PC-3 (cell line): ENCODE measurements at regions not wholly inside any gene's neighbourhood (a gene's known extent, or its start where the extent isn't known, plus 50 kb on each side); places are given as distances from the start of the nearest gene placed in this dataset.

Experiments used
- ATAC-seq: fragments of 200-7000 bp; cut with Tn5 transposase; 2 replicates; pipeline ENCODE4 v1.9.1; 2020; ENCODE audit warnings: mild to moderate bottlenecking, moderate library complexity
- BruUV-seq: library from RNA; stranded (reverse); fragments of 400-500 nt; replicated peaks from 2 replicates; lab custom pipeline; 2021; lab: Mats Ljungman, UMichigan
- CTCF ChIA-PET: fragments of 300-600 bp; sonication (Branson Sonifier 250); formaldehyde crosslinking; loops from one replicate; lab custom pipeline; 2022; ENCODE audit warnings: antibody characterized with exemption; lab: Charles Lee
- POLR2A ChIA-PET: fragments of 300-600 bp; sonication (Branson Sonifier 250); formaldehyde crosslinking; loops from one replicate; lab custom pipeline; 2022; ENCODE audit warnings: antibody characterized with exemption; ENCODE audit not compliant: unreplicated experiment; lab: Charles Lee
- DNase-seq: peaks from one replicate; pipeline ENCODE4 v3.0.0-alpha.2; 2015
- H2AFZ ChIP-seq: fragments of 300-600 bp; sonication (generic); 2 replicates; pipeline ENCODE4 v1.6.0; 2016; ENCODE audit warnings: antibody characterized with exemption, low read length
- H3F3A ChIP-seq: fragments of 300-600 bp; sonication (generic); one replicate; pipeline ENCODE4 v1.6.0; 2017; ENCODE audit warnings: antibody characterized with exemption, low read length, control low read depth, mild to moderate bottlenecking; ENCODE audit not compliant: unreplicated experiment
- H3K27ac ChIP-seq: fragments of 300-600 bp; sonication (generic); 2 replicates; pipeline ENCODE4 v1.5.1; 2016; ENCODE audit warnings: mild to moderate bottlenecking, low read length
- H3K27me3 ChIP-seq: fragments of 300-600 bp; sonication (generic); 2 replicates; pipeline ENCODE4 v1.6.1; 2016; ENCODE audit warnings: low read length, mixed read lengths
- H3K36me3 ChIP-seq: fragments of 300-600 bp; sonication (generic); 2 replicates; pipeline ENCODE4 v1.6.1; 2016; ENCODE audit warnings: low read depth, mixed run types, low read length, mixed read lengths
- H3K4me1 ChIP-seq: fragments of 300-600 bp; sonication (generic); 2 replicates; pipeline ENCODE4 v1.5.1; 2016; ENCODE audit warnings: low read length; ENCODE audit not compliant: insufficient read depth
- H3K4me2 ChIP-seq: fragments of 300-600 bp; sonication (generic); 2 replicates; pipeline ENCODE4 v1.6.0; 2016; ENCODE audit warnings: low read length
- H3K4me3 ChIP-seq: fragments of 300-600 bp; sonication (generic); 2 replicates; pipeline ENCODE4 v1.5.1; 2016; ENCODE audit warnings: mild to moderate bottlenecking, low read length, mixed read lengths
- H3K79me2 ChIP-seq: fragments of 300-600 bp; sonication (generic); 2 replicates; pipeline ENCODE4 v1.6.1; 2017; ENCODE audit warnings: low read length, mixed read lengths
- H3K9ac ChIP-seq: fragments of 300-600 bp; sonication (generic); 2 replicates; pipeline ENCODE4 v1.6.0; 2016; ENCODE audit warnings: mild to moderate bottlenecking, low read length
- H3K9me2 ChIP-seq: fragments of 300-600 bp; sonication (generic); replicated peaks from 2 replicates; pipeline ENCODE4 v1.6.1; 2016; ENCODE audit warnings: mixed run types, low read length, mixed read lengths
- H3K9me3 ChIP-seq: fragments of 300-600 bp; sonication (generic); 2 replicates; pipeline ENCODE4 v1.6.1; 2016; ENCODE audit warnings: low read length, mixed read lengths
- H4K20me1 ChIP-seq: fragments of 300-600 bp; sonication (generic); 2 replicates; pipeline ENCODE4 v1.6.1; 2016; ENCODE audit warnings: low read length, mixed read lengths
- EZH2 ChIP-seq: fragments of 300-600 bp; sonication (generic); IDR thresholded peaks from one replicate; pipeline ENCODE4 v1.6.1; 2017; ENCODE audit warnings: antibody characterized with exemption, mild to moderate bottlenecking, low read length; ENCODE audit not compliant: unreplicated experiment
- EZH2phosphoT487 ChIP-seq: fragments of 300-600 bp; sonication (generic); IDR thresholded peaks from 2 replicates; pipeline ENCODE4 v1.6.1; 2018; ENCODE audit warnings: mild to moderate bottlenecking, antibody characterized with exemption, low read length, borderline replicate concordance
- intact Hi-C: fragments of 100-400 bp; cut with micrococcal nuclease; formaldehyde crosslinking; loops from 2 replicates; pipeline ENCODE4 v1.9.0; 2023
- TF ChIP-seq, protein P1 (sequence below): fragments of 300-600 bp; sonication (generic); conservative IDR thresholded peaks from 2 replicates; pipeline ENCODE4 v1.5.1; 2017; ENCODE audit warnings: antibody characterized with exemption, low read depth, mild to moderate bottlenecking, low read length

DNA sequence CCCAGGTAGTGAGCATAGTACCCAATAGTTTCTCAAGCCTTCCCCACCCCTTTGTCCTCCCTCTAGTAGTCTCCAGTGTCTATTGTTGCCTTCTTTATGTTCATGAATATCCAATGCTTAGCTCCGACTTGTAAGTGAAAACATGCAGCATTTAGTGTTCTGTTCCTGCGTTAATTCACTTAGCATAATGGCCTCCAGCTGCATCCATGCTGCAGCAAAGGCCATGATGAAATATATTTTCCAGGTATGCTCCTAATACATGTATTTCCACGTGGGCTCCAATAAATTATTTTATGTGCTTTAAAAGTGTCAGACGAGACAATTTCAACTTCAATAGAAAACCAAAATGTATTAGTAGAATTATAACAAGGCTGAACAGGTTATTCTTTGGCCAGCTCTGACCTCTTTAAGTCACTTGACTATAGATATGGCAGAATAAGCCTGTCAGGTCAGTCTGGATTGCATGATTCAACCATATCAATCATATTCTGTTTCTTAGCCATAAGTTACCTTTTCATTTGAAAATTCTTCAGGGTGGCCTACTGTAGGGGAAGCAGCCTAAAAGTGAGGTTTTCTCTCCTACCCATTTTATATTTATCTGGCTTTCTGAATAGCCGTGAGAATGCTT is 2291.6 kb upstream of the WWC1 start:
- no peak overlapping the region for H3K4me2 ChIP-seq
- ChIA-PET POLR2A (no interaction called here), CTCF (no interaction called here)
- H3K9ac ChIP-seq = no peak overlapping the region
- H3F3A ChIP-seq = no peaks in the 10 kb centered on the region
- ATAC-seq (no peak), DNase-seq (no peak)
- no TSS peak for BruUV-seq
- intact Hi-C loops = no loop called here
- H2AFZ ChIP-seq = no peak overlapping the region
- H3K9me2 ChIP-seq = no peaks in the 10 kb centered on the region
- no peaks in the 10 kb centered on the region for H3K36me3 ChIP-seq
- H3K9me3 ChIP-seq = no peaks in the 10 kb centered on the region
- no peaks in the 10 kb centered on the region for H3K4me1 ChIP-seq
- no peaks in the 10 kb centered on the region for H3K79me2 ChIP-seq
- no peak for TF ChIP-seq EZH2
- TF ChIP-seq, protein P1, sequence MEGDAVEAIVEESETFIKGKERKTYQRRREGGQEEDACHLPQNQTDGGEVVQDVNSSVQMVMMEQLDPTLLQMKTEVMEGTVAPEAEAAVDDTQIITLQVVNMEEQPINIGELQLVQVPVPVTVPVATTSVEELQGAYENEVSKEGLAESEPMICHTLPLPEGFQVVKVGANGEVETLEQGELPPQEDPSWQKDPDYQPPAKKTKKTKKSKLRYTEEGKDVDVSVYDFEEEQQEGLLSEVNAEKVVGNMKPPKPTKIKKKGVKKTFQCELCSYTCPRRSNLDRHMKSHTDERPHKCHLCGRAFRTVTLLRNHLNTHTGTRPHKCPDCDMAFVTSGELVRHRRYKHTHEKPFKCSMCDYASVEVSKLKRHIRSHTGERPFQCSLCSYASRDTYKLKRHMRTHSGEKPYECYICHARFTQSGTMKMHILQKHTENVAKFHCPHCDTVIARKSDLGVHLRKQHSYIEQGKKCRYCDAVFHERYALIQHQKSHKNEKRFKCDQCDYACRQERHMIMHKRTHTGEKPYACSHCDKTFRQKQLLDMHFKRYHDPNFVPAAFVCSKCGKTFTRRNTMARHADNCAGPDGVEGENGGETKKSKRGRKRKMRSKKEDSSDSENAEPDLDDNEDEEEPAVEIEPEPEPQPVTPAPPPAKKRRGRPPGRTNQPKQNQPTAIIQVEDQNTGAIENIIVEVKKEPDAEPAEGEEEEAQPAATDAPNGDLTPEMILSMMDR = no peak
- H3K4me3 ChIP-seq = no peak overlapping the region
- H3K27ac ChIP-seq = no peak overlapping the region
- H4K20me1 ChIP-seq = no peaks in the 10 kb centered on the region
- no peaks in the 10 kb centered on the region for H3K27me3 ChIP-seq

- POLR2A ChIA-PET = no interaction called here
These were observed 2287.4 kb upstream of the WWC1 start for GRCh38 chr5:166004006-166004405.

GRCh38 chr5:166013415-166013814 is 2278.0 kb upstream of the WWC1 start:
- no peak overlapping the region for H3K9ac ChIP-seq
- POLR2A ChIA-PET = no interaction called here
- BruUV-seq = no TSS peak

More at GRCh38 chr5:166004006-166004405, 2287.4 kb upstream of the WWC1 start:
- intact Hi-C loops = no loop called here
- no peak overlapping the region for H3K9ac ChIP-seq
- no peaks in the 10 kb centered on the region for H3K9me3 ChIP-seq
- H3K4me1 ChIP-seq = no peaks in the 10 kb centered on the region
- no peak for ATAC-seq
- H3K4me3 ChIP-seq = no peak overlapping the region
- no peaks in the 10 kb centered on the region for H3F3A ChIP-seq
- H3K27ac ChIP-seq = no peak overlapping the region
- no peaks in the 10 kb centered on the region for H3K27me3 ChIP-seq
- no peak overlapping the region for H3K4me2 ChIP-seq
- H3K9me2 ChIP-seq = no peaks in the 10 kb centered on the region
- CTCF ChIA-PET = no interaction called here
- H3K79me2 ChIP-seq = no peaks in the 10 kb centered on the region
- H2AFZ ChIP-seq = no peak overlapping the region
- DNase-seq = no peak
- no TSS peak for BruUV-seq
- no peaks in the 10 kb centered on the region for H3K36me3 ChIP-seq
- TF ChIP-seq, protein P1 = no peak
- TF ChIP-seq EZH2phosphoT487 = no peak
- TF ChIP-seq EZH2 = no peak
- no peaks in the 10 kb centered on the region for H4K20me1 ChIP-seq

More at GRCh38 chr5:166013415-166013814, 2278.0 kb upstream of the WWC1 start:
- no peak overlapping the region for H2AFZ ChIP-seq
- no peaks in the 10 kb centered on the region for H3F3A ChIP-seq
- ATAC-seq (no peak), DNase-seq (no peak)
- H3K36me3 ChIP-seq = no peaks in the 10 kb centered on the region
- H3K27me3 ChIP-seq = no peaks in the 10 kb centered on the region
- H3K27ac ChIP-seq = no peak overlapping the region
- no peaks in the 10 kb centered on the region for H3K9me3 ChIP-seq
- H4K20me1 ChIP-seq = no peaks in the 10 kb centered on the region
- no peak overlapping the region for H3K4me3 ChIP-seq
- no peaks in the 10 kb centered on the region for H3K4me1 ChIP-seq
- TF ChIP-seq, protein P1 = no peak
- no peak for TF ChIP-seq EZH2phosphoT487
- no peak for TF ChIP-seq EZH2
- intact Hi-C loops = no loop called here
- CTCF ChIA-PET = no interaction called here
- no peaks in the 10 kb centered on the region for H3K9me2 ChIP-seq
- no peaks in the 10 kb centered on the region for H3K79me2 ChIP-seq
- H3K4me2 ChIP-seq = no peak overlapping the region
